ENCODE measurements at regions not wholly inside any gene's neighbourhood (a gene's known extent, or its start where the extent isn't known, plus 50 kb on each side); places are given as distances from the start of the nearest gene placed in this dataset.

- Histone ChIP-seq H3K9me3 (no peaks in the 10 kb centered on the region), H3K27ac (no peak overlapping the region), H3K36me3 (no peaks in the 10 kb centered on the region), H3K27me3 (replicated peaks in 1 of 7) (no peaks in the 10 kb centered on the region), H3K4me1 (no peaks in the 10 kb centered on the region), H3K4me3 (no peak overlapping the region)
- 62 to 83% (median 73%) methylated on average over 1 of the region's 1 CpG for WGBS, 5 donors
- DNase-seq, result no peak
- TF ChIP-seq POLR2AphosphoS5 (IDR thresholded peaks at IDR 0.05) (no peak), POLR2A (IDR thresholded peaks at IDR 0.05) (no peak), CTCF (IDR thresholded peaks at IDR 0.05 in 8 of 11, conservative IDR thresholded peaks at IDR 0.05 in 3 of 11) (no peak)
- intact Hi-C loops (cut with DNase I; ENCODE audit: low total_unique reads), result no loop called here
Observed at GRCh38 chr4:126341927-126342326, 1027.2 kb downstream of the FAT4 start.

GRCh38 chr4:126344472-126344871 lies 1029.7 kb downstream of the FAT4 start:
- no peak overlapping the region for H3K27ac ChIP-seq
- no peak overlapping the region for H3K4me3 ChIP-seq
- no peaks in the 10 kb centered on the region for H3K9me3 ChIP-seq
- no peaks in the 10 kb centered on the region for H3K4me1 ChIP-seq
- intact Hi-C loops (cut with DNase I; ENCODE audit: low total_unique reads), result no loop called here
- no peak for DNase-seq
- no peaks in the 10 kb centered on the region for H3K36me3 ChIP-seq
- WGBS, 5 donors, result 83 to 93% (median 92%) methylated on average over 6 of the region's 6 CpGs
- no peak for TF ChIP-seq POLR2A (IDR thresholded peaks at IDR 0.05)
- no peak for TF ChIP-seq POLR2AphosphoS5 (IDR thresholded peaks at IDR 0.05)
- no peak for TF ChIP-seq CTCF (IDR thresholded peaks at IDR 0.05 in 8 of 11, conservative IDR thresholded peaks at IDR 0.05 in 3 of 11)
- no peaks in the 10 kb centered on the region for H3K27me3 ChIP-seq (replicated peaks in 1 of 7)

DNA sequence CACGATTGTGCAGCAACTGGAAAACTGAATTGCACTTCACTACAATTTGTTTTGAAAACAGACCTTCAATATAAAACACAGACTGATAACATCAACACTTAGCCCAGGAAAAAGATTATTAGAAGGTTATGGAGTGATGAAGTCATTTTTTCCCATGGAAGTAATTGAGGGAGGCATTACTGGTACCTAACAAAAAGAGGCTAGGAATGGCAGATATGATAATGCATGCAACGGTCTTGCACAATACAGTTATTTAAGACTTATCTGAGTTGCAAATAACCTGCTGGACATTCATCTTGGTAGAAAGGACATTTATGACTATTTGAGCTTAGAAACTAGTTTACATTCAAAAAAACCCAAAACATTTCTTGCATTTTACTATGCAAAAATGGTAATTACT lies 1031.9 kb downstream of the FAT4 start:
- H3K36me3 ChIP-seq, result no peaks in the 10 kb centered on the region
- no peaks in the 10 kb centered on the region for H3K27me3 ChIP-seq (replicated peaks in 1 of 7)
- no peaks in the 10 kb centered on the region for H3K4me1 ChIP-seq
- 69 to 86% (median 76%) methylated on average over 2 of the region's 2 CpGs for WGBS, 5 donors
- intact Hi-C loops (cut with DNase I; ENCODE audit: low total_unique reads), result no loop called here
- TF ChIP-seq CTCF (IDR thresholded peaks at IDR 0.05 in 8 of 11, conservative IDR thresholded peaks at IDR 0.05 in 3 of 11) (no peak), POLR2A (IDR thresholded peaks at IDR 0.05) (no peak), POLR2AphosphoS5 (IDR thresholded peaks at IDR 0.05) (no peak)
- no peaks in the 10 kb centered on the region for H3K9me3 ChIP-seq
- no peak for DNase-seq
- H3K27ac ChIP-seq, result no peak overlapping the region
- no peak overlapping the region for H3K4me3 ChIP-seq

GRCh38 chr4:126354784-126355183 lies 1040.0 kb downstream of the FAT4 start:
- Histone ChIP-seq H3K27ac (no peak overlapping the region), H3K27me3 (replicated peaks in 1 of 7) (no peaks in the 10 kb centered on the region), H3K36me3 (no peaks in the 10 kb centered on the region), H3K4me1 (no peaks in the 10 kb centered on the region), H3K4me3 (no peak overlapping the region), H3K9me3 (no peaks in the 10 kb centered on the region)
- DNase-seq, result no peak
- WGBS, 5 donors, result 80 to 95% (median 91%) methylated on average over 3 of the region's 3 CpGs
- TF ChIP-seq POLR2AphosphoS5 (IDR thresholded peaks at IDR 0.05) (no peak), POLR2A (IDR thresholded peaks at IDR 0.05) (no peak), CTCF (IDR thresholded peaks at IDR 0.05 in 8 of 11, conservative IDR thresholded peaks at IDR 0.05 in 3 of 11) (no peak)
- intact Hi-C loops (cut with DNase I; ENCODE audit: low total_unique reads), result no loop called here

Data from spleen (tissue), 11 donors.